Chondrocyte (in vitro differentiated cells): ENCODE measurements at regions not wholly inside any gene's neighbourhood (a gene's known extent, or its start where the extent isn't known, plus 50 kb on each side); places are given as distances from the start of the nearest gene placed in this dataset.

Source experiments
- DNase-seq: peaks from one replicate; pipeline ENCODE4 v3.0.0; 2021; ENCODE audit warnings: mixed read lengths, low spot score
- H3K27ac Mint-ChIP-seq: one replicate; pipeline ENCODE4 v1.8.0; 2021; ENCODE audit warnings: mild to moderate bottlenecking, moderate library complexity, mixed read lengths; ENCODE audit not compliant: unreplicated experiment
- H3K27me3 Mint-ChIP-seq: 2 replicates; pipeline ENCODE4 v1.8.0; 2021; ENCODE audit warnings: low read depth, mixed read lengths
- H3K36me3 Mint-ChIP-seq: 2 replicates; pipeline ENCODE4 v1.8.0; 2021; ENCODE audit warnings: low read depth, mixed read lengths
- H3K4me1 Mint-ChIP-seq: 2 replicates; pipeline ENCODE4 v1.8.0; 2021; ENCODE audit warnings: low read depth, mild to moderate bottlenecking, mixed read lengths
- H3K4me3 Mint-ChIP-seq: one replicate; pipeline ENCODE4 v1.8.0; 2021; ENCODE audit warnings: mild to moderate bottlenecking, moderate library complexity, mixed read lengths; ENCODE audit not compliant: unreplicated experiment
- H3K9me3 Mint-ChIP-seq: 2 replicates; pipeline ENCODE4 v1.8.0; 2021; ENCODE audit warnings: low read depth, mixed read lengths
- CTCF ChIP-seq: fragments of 200-600 bp; sonication (generic); IDR thresholded peaks from 2 replicates; pipeline ENCODE4 v1.5.0; 2021; ENCODE audit warnings: antibody characterized with exemption, mild to moderate bottlenecking, moderate library complexity

GRCh38 chr13:89827552-89827951 lies 1519.9 kb upstream of the MIR17HG start:
- Mint-ChIP-seq H3K4me1 (peaks cover 14% of the 10 kb centered on the region), H3K27me3 (no peaks in the 10 kb centered on the region), H3K27ac (no peak overlapping the region), H3K36me3 (no peaks in the 10 kb centered on the region), H3K9me3 (no peaks in the 10 kb centered on the region), H3K4me3 (no peak overlapping the region)
- DNase-seq = no peak
- no peak for TF ChIP-seq CTCF

GRCh38 chr13:89828506-89828905 lies 1519.0 kb upstream of the MIR17HG start:
- no peak for DNase-seq
- no peak overlapping the region for H3K27ac Mint-ChIP-seq
- H3K4me3 Mint-ChIP-seq = no peak overlapping the region

GRCh38 chr13:89831157-89831556 lies 1516.3 kb upstream of the MIR17HG start:
- Mint-ChIP-seq H3K27me3 (no peaks in the 10 kb centered on the region), H3K4me3 (no peak overlapping the region), H3K4me1 (peaks cover 22% of the 10 kb centered on the region), H3K9me3 (no peaks in the 10 kb centered on the region), H3K36me3 (no peaks in the 10 kb centered on the region), H3K27ac (no peak overlapping the region)
- no peak for TF ChIP-seq CTCF
- no peak for DNase-seq

More at GRCh38 chr13:89828506-89828905, 1519.0 kb upstream of the MIR17HG start:
- H3K27me3 Mint-ChIP-seq = no peaks in the 10 kb centered on the region
- no peaks in the 10 kb centered on the region for H3K36me3 Mint-ChIP-seq
- peaks cover 22% of the 10 kb centered on the region for H3K4me1 Mint-ChIP-seq
- H3K9me3 Mint-ChIP-seq = no peaks in the 10 kb centered on the region
- TF ChIP-seq CTCF = no peak

GRCh38 chr13:89832827-89833226 lies 1514.7 kb upstream of the MIR17HG start:
- peaks cover 22% of the 10 kb centered on the region for H3K4me1 Mint-ChIP-seq
- H3K4me3 Mint-ChIP-seq = no peak overlapping the region
- no peak for TF ChIP-seq CTCF
- H3K9me3 Mint-ChIP-seq = peaks cover 4% of the 10 kb centered on the region
- H3K27me3 Mint-ChIP-seq = no peaks in the 10 kb centered on the region
- peak overlapping the region; percentile 12 for H3K27ac Mint-ChIP-seq
- H3K36me3 Mint-ChIP-seq = no peaks in the 10 kb centered on the region
- DNase-seq = no peak

GRCh38 chr13:89843621-89844020 lies 1503.9 kb upstream of the MIR17HG start:
- Mint-ChIP-seq H3K4me3 (no peak overlapping the region), H3K27me3 (no peaks in the 10 kb centered on the region), H3K36me3 (no peaks in the 10 kb centered on the region), H3K27ac (no peak overlapping the region), H3K9me3 (peaks cover 7% of the 10 kb centered on the region), H3K4me1 (peaks cover 16% of the 10 kb centered on the region)
- TF ChIP-seq CTCF = no peak
- DNase-seq = no peak
